ENCODE measurements at regions not wholly inside any gene's neighbourhood (a gene's known extent, or its start where the extent isn't known, plus 50 kb on each side); places are given as distances from the start of the nearest gene placed in this dataset.

DNA sequence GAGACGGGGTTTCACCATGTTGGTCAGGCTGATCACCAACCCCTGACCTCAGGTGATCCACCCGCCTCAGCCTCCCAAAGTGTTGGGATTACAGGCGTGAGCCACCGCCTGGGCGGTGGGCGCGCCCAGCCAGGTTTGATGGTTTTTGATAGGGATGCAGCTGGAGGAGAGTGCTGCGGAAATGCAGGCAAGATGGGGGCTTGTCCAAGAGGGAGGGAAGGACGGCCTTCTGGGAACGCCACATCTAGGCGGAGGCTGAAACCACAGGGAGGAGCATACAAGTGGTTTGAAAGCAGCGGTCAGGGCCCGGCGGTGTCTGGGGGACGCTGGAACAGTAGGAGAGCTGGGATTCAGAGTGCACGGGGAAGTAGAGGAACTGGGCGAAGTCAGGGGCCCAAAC is 134.6 kb downstream of the VRK1 start:
- Histone ChIP-seq H3K4me3 (ENCODE audit: low read length in 2 of 2) (no peak overlapping the region), H3K4me1 (ENCODE audit: control insufficient read depth in 2 of 2, insufficient read depth in 2 of 2, low read length in 2 of 2) (no peaks in the 10 kb centered on the region), H3K36me3 (ENCODE audit: control insufficient read depth in 2 of 2, insufficient read depth in 2 of 2, low read length in 2 of 2) (no peaks in the 10 kb centered on the region), H3K27me3 (ENCODE audit: control insufficient read depth in 2 of 2, insufficient read depth in 2 of 2, low read length in 2 of 2) (no peaks in the 10 kb centered on the region), H3K9me3 (ENCODE audit: control insufficient read depth in 2 of 2, low read length in 2 of 2) (no peaks in the 10 kb centered on the region), H3K27ac (ENCODE audit: low read depth in 2 of 2, low read length in 2 of 2) (no peak overlapping the region), H3K9ac (ENCODE audit: low read depth in 1 of 2, low read length in 2 of 2) (no peak overlapping the region)

- H3K9ac ChIP-seq (ENCODE audit: low read depth in 1 of 2, low read length in 2 of 2), result no peak overlapping the region
- no peak overlapping the region for H3K27ac ChIP-seq (ENCODE audit: low read depth in 2 of 2, low read length in 2 of 2)
- H3K9me3 ChIP-seq (ENCODE audit: control insufficient read depth in 2 of 2, low read length in 2 of 2), result no peaks in the 10 kb centered on the region
- H3K4me1 ChIP-seq (ENCODE audit: control insufficient read depth in 2 of 2, insufficient read depth in 2 of 2, low read length in 2 of 2), result no peaks in the 10 kb centered on the region
- H3K36me3 ChIP-seq (ENCODE audit: control insufficient read depth in 2 of 2, insufficient read depth in 2 of 2, low read length in 2 of 2), result no peaks in the 10 kb centered on the region
- no peaks in the 10 kb centered on the region for H3K27me3 ChIP-seq (ENCODE audit: control insufficient read depth in 2 of 2, insufficient read depth in 2 of 2, low read length in 2 of 2)
- H3K4me3 ChIP-seq (ENCODE audit: low read length in 2 of 2), result no peak overlapping the region
Observed at GRCh38 chr14:96934638-96935330, 137.6 kb downstream of the VRK1 start.

DNA sequence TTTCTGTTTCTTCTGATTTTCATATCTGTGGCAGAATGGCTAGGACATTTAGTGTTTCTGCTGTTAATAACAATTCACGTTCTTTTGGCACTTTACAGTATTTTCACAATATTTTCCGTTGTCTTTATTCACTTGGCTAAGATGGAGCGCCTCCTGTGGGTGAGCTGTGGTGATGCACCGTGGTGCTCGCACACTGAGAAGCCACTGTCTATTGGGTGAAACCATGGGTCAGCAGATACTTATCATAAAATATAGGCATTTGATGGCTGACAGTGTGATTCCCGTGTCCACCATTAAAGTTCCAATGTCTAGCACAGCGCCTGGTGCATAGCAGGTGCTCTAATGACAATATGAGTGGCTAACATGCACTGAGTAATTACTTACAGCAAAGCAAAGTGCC is 141.8 kb downstream of the VRK1 start:
- H3K9ac ChIP-seq (ENCODE audit: low read depth in 1 of 2, low read length in 2 of 2), result no peak overlapping the region
- H3K9me3 ChIP-seq (ENCODE audit: control insufficient read depth in 2 of 2, low read length in 2 of 2), result no peaks in the 10 kb centered on the region
- no peaks in the 10 kb centered on the region for H3K27me3 ChIP-seq (ENCODE audit: control insufficient read depth in 2 of 2, insufficient read depth in 2 of 2, low read length in 2 of 2)
- H3K27ac ChIP-seq (ENCODE audit: low read depth in 2 of 2, low read length in 2 of 2), result no peak overlapping the region
- H3K4me3 ChIP-seq (ENCODE audit: low read length in 2 of 2), result no peak overlapping the region
- H3K36me3 ChIP-seq (ENCODE audit: control insufficient read depth in 2 of 2, insufficient read depth in 2 of 2, low read length in 2 of 2), result no peaks in the 10 kb centered on the region
- H3K4me1 ChIP-seq (ENCODE audit: control insufficient read depth in 2 of 2, insufficient read depth in 2 of 2, low read length in 2 of 2), result no peaks in the 10 kb centered on the region

- Histone ChIP-seq H3K9me3 (ENCODE audit: control insufficient read depth in 2 of 2, low read length in 2 of 2) (no peaks in the 10 kb centered on the region), H3K36me3 (ENCODE audit: control insufficient read depth in 2 of 2, insufficient read depth in 2 of 2, low read length in 2 of 2) (no peaks in the 10 kb centered on the region), H3K27me3 (ENCODE audit: control insufficient read depth in 2 of 2, insufficient read depth in 2 of 2, low read length in 2 of 2) (no peaks in the 10 kb centered on the region), H3K9ac (ENCODE audit: low read depth in 1 of 2, low read length in 2 of 2) (no peak overlapping the region), H3K27ac (ENCODE audit: low read depth in 2 of 2, low read length in 2 of 2) (no peak overlapping the region), H3K4me1 (ENCODE audit: control insufficient read depth in 2 of 2, insufficient read depth in 2 of 2, low read length in 2 of 2) (no peaks in the 10 kb centered on the region), H3K4me3 (ENCODE audit: low read length in 2 of 2) (no peak overlapping the region)
Observed at GRCh38 chr14:96940009-96940408, 142.8 kb downstream of the VRK1 start.

GRCh38 chr14:96944297-96944696 is 147.1 kb downstream of the VRK1 start:
- no peak overlapping the region for H3K9ac ChIP-seq (ENCODE audit: low read depth in 1 of 2, low read length in 2 of 2)
- no peaks in the 10 kb centered on the region for H3K9me3 ChIP-seq (ENCODE audit: control insufficient read depth in 2 of 2, low read length in 2 of 2)
- no peaks in the 10 kb centered on the region for H3K36me3 ChIP-seq (ENCODE audit: control insufficient read depth in 2 of 2, insufficient read depth in 2 of 2, low read length in 2 of 2)
- H3K27me3 ChIP-seq (ENCODE audit: control insufficient read depth in 2 of 2, insufficient read depth in 2 of 2, low read length in 2 of 2), result no peaks in the 10 kb centered on the region
- no peaks in the 10 kb centered on the region for H3K4me1 ChIP-seq (ENCODE audit: control insufficient read depth in 2 of 2, insufficient read depth in 2 of 2, low read length in 2 of 2)
- no peak overlapping the region for H3K27ac ChIP-seq (ENCODE audit: low read depth in 2 of 2, low read length in 2 of 2)
- H3K4me3 ChIP-seq (ENCODE audit: low read length in 2 of 2), result no peak overlapping the region

DNA sequence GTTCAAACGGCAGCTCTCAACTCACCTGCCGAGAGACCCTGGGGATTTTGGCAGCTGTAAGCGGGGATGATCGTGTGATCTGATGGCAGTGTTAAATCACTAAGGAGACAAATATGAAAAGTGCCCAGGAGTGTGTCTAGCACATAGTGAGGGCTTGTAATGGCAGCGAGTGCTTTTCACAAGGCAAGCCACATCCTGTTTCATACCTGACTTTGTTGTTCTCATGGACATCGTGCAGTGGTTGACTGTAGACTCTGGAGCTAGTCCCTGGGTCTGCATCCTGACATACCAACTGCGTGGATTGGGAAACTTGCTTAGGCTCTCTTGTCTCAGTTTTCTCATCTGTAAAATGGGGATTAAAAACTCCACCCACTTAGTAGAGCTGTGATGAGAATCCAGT is 148.5 kb downstream of the VRK1 start:
- H3K27ac ChIP-seq (ENCODE audit: low read depth in 2 of 2, low read length in 2 of 2), result no peak overlapping the region
- no peaks in the 10 kb centered on the region for H3K27me3 ChIP-seq (ENCODE audit: control insufficient read depth in 2 of 2, insufficient read depth in 2 of 2, low read length in 2 of 2)
- no peaks in the 10 kb centered on the region for H3K36me3 ChIP-seq (ENCODE audit: control insufficient read depth in 2 of 2, insufficient read depth in 2 of 2, low read length in 2 of 2)

GRCh38 chr14:96949594-96949993 is 152.4 kb downstream of the VRK1 start:
- Histone ChIP-seq H3K4me3 (ENCODE audit: low read length in 2 of 2) (no peak overlapping the region), H3K27me3 (ENCODE audit: control insufficient read depth in 2 of 2, insufficient read depth in 2 of 2, low read length in 2 of 2) (no peaks in the 10 kb centered on the region), H3K4me1 (ENCODE audit: control insufficient read depth in 2 of 2, insufficient read depth in 2 of 2, low read length in 2 of 2) (no peaks in the 10 kb centered on the region), H3K36me3 (ENCODE audit: control insufficient read depth in 2 of 2, insufficient read depth in 2 of 2, low read length in 2 of 2) (no peaks in the 10 kb centered on the region), H3K9ac (ENCODE audit: low read depth in 1 of 2, low read length in 2 of 2) (no peak overlapping the region), H3K27ac (ENCODE audit: low read depth in 2 of 2, low read length in 2 of 2) (no peak overlapping the region), H3K9me3 (ENCODE audit: control insufficient read depth in 2 of 2, low read length in 2 of 2) (no peaks in the 10 kb centered on the region)

More for the DNA sequence above, 148.5 kb downstream of the VRK1 start:
- no peak overlapping the region for H3K4me3 ChIP-seq (ENCODE audit: low read length in 2 of 2)
- H3K4me1 ChIP-seq (ENCODE audit: control insufficient read depth in 2 of 2, insufficient read depth in 2 of 2, low read length in 2 of 2), result no peaks in the 10 kb centered on the region
- no peak overlapping the region for H3K9ac ChIP-seq (ENCODE audit: low read depth in 1 of 2, low read length in 2 of 2)
- no peaks in the 10 kb centered on the region for H3K9me3 ChIP-seq (ENCODE audit: control insufficient read depth in 2 of 2, low read length in 2 of 2)

DNA sequence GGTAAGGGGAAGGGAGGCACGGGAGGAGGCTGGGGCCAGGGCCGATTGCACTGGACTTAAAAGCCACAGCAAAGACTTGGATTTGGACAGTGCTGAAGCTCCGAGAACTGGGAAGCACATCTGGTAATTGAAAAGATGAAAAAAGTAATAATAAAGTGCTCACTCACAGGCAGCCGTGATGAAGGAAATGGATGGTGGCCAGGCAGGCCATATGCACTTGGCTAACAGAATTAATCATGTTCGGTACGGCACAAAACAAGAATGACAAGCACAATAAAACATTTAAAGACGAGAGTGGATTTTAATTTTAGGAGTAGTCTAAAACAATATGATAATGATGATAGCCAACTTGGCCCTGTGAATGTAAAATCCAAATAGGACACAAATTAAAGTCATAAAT is 154.3 kb downstream of the VRK1 start:
- Histone ChIP-seq H3K4me3 (ENCODE audit: low read length in 2 of 2) (no peak overlapping the region), H3K27me3 (ENCODE audit: control insufficient read depth in 2 of 2, insufficient read depth in 2 of 2, low read length in 2 of 2) (no peaks in the 10 kb centered on the region), H3K27ac (ENCODE audit: low read depth in 2 of 2, low read length in 2 of 2) (no peak overlapping the region), H3K36me3 (ENCODE audit: control insufficient read depth in 2 of 2, insufficient read depth in 2 of 2, low read length in 2 of 2) (no peaks in the 10 kb centered on the region), H3K9ac (ENCODE audit: low read depth in 1 of 2, low read length in 2 of 2) (no peak overlapping the region), H3K9me3 (ENCODE audit: control insufficient read depth in 2 of 2, low read length in 2 of 2) (no peaks in the 10 kb centered on the region), H3K4me1 (ENCODE audit: control insufficient read depth in 2 of 2, insufficient read depth in 2 of 2, low read length in 2 of 2) (no peaks in the 10 kb centered on the region)

DNA sequence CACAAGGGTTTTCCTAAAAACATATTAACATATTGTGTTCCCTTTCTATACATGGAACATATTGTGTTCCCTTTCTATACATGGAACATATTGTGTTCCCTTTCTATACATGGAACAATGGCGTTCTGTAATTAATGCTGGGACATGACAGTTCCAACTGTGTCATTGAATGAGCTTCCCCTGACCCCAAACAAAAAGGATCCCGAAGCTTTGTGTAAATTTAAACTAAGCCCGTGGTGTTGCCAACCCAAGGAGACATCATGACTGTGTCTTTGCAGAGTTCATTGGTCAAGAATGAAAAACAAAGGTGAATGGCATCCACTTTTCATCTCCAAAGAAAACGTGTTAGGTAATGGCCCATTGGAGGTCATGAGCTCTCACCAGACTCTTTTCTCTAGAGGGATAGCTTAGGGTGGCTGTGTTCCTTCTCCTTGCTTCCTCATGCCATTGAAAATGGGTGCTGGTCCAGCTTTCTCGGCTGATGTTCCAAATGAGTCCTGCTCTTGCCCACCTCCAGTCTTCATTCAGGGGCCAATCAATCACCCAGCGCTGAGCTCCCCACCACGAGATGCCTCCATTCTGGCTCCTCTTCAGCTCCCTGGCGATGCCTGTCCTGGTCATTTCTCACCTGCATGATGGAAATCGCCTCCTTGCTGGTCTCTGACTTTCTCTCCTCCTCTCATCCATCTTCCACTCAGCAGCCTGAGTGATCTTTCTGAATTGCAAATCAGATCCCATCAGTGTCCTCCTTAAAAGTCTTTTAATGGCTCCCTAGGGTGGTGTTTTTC is 156.1 kb downstream of the VRK1 start:
- H3K9me3 ChIP-seq (ENCODE audit: control insufficient read depth in 2 of 2, low read length in 2 of 2), result no peaks in the 10 kb centered on the region
- H3K9ac ChIP-seq (ENCODE audit: low read depth in 1 of 2, low read length in 2 of 2), result no peak overlapping the region
- H3K4me1 ChIP-seq (ENCODE audit: control insufficient read depth in 2 of 2, insufficient read depth in 2 of 2, low read length in 2 of 2), result no peaks in the 10 kb centered on the region
- no peaks in the 10 kb centered on the region for H3K27me3 ChIP-seq (ENCODE audit: control insufficient read depth in 2 of 2, insufficient read depth in 2 of 2, low read length in 2 of 2)
- no peaks in the 10 kb centered on the region for H3K36me3 ChIP-seq (ENCODE audit: control insufficient read depth in 2 of 2, insufficient read depth in 2 of 2, low read length in 2 of 2)
- H3K4me3 ChIP-seq (ENCODE audit: low read length in 2 of 2), result no peak overlapping the region
- H3K27ac ChIP-seq (ENCODE audit: low read depth in 2 of 2, low read length in 2 of 2), result no peak overlapping the region

- no peak overlapping the region for H3K27ac ChIP-seq (ENCODE audit: low read depth in 2 of 2, low read length in 2 of 2)
- no peaks in the 10 kb centered on the region for H3K27me3 ChIP-seq (ENCODE audit: control insufficient read depth in 2 of 2, insufficient read depth in 2 of 2, low read length in 2 of 2)
- H3K4me3 ChIP-seq (ENCODE audit: low read length in 2 of 2), result no peak overlapping the region
- H3K36me3 ChIP-seq (ENCODE audit: control insufficient read depth in 2 of 2, insufficient read depth in 2 of 2, low read length in 2 of 2), result no peaks in the 10 kb centered on the region
- no peaks in the 10 kb centered on the region for H3K4me1 ChIP-seq (ENCODE audit: control insufficient read depth in 2 of 2, insufficient read depth in 2 of 2, low read length in 2 of 2)
- no peaks in the 10 kb centered on the region for H3K9me3 ChIP-seq (ENCODE audit: control insufficient read depth in 2 of 2, low read length in 2 of 2)
- no peak overlapping the region for H3K9ac ChIP-seq (ENCODE audit: low read depth in 1 of 2, low read length in 2 of 2)
Observed at GRCh38 chr14:96953875-96954185, 156.6 kb downstream of the VRK1 start.

Measured in mucosa of rectum (tissue), 2 donors.